ENCODE measurements at regions not wholly inside any gene's neighbourhood (a gene's known extent, or its start where the extent isn't known, plus 50 kb on each side); places are given as distances from the start of the nearest gene placed in this dataset.

DNA sequence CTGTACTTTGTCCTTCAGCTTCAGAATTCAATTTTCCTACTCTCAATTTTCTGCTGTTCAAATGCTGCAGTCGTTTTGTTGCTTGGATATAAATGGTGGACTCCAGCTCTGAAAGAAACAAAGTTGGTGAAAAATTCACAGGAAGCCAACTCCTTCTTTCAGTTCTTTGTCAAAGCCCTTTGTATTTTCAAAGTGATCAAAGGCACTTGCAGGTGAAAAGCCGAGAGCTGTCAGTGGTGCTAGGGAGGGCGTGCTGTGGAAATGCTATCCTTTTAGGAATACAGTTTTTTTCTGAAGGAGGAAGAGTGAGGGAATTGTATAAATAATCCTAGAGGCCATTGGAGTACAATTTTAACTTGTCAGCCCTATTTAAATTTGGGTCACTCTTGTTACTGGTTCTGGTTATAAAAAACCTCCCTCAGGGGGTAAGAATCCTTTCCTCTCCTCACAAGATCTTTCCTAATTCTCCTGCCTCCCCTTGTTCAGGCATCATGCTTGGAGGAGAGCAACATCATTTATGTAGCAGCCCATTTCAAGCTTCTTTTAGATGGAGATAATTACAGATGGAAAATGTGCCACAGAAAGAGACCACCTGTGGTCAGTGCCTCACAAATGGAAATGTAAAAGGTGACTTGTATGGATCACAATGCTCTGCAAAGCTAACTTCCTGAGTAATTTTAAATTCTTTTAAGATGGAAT, 62.5 kb upstream of the GHR start:
- no peaks in the 10 kb centered on the region for H4K20me1 ChIP-seq (ENCODE audit: control insufficient read depth, extremely low read depth, insufficient read depth, low read length)
- FAIRE-seq, result no peak
- H3K9ac ChIP-seq (ENCODE audit: control insufficient read depth, extremely low read depth, insufficient read depth, low read length), result no peak overlapping the region
- H3K4me2 ChIP-seq (ENCODE audit: control insufficient read depth, extremely low read depth, insufficient read depth, low read depth, low read length), result no peak overlapping the region
- H2AFZ ChIP-seq (ENCODE audit: control insufficient read depth, low read length), result no peak overlapping the region
- H3K4me1 ChIP-seq (ENCODE audit: control insufficient read depth, extremely low read depth, insufficient read depth, low read length), result no peaks in the 10 kb centered on the region
- no peaks in the 10 kb centered on the region for H3K9me3 ChIP-seq (ENCODE audit: control insufficient read depth, low read depth, low read length)
- no peaks in the 10 kb centered on the region for H3K9me1 ChIP-seq (ENCODE audit: control insufficient read depth, extremely low read depth, insufficient read depth, low read length)
- no peak for DNase-seq (ENCODE audit: low read depth, low spot score)
- dilution Hi-C loops (cut with MboI; ENCODE audit: extremely low pct_ligation_motif_present, low sequenced_read_pairs), result no loop called here
- no peak for TF ChIP-seq EZH2 (IDR thresholded peaks at IDR 0.05; ENCODE audit: low read length)
- TF ChIP-seq CTCF (optimal IDR thresholded peaks at IDR 0.05 in 1 of 3, IDR thresholded peaks at IDR 0.05 in 1 of 3, conservative IDR thresholded peaks at IDR 0.05 in 1 of 3; ENCODE audit: extremely low read depth in 1 of 3, insufficient read depth in 2 of 3, low read length in 3 of 3), result no peak
- H3K27ac ChIP-seq (ENCODE audit: control insufficient read depth, insufficient read depth, low read length), result no peak overlapping the region
- no peak overlapping the region for H3K4me3 ChIP-seq (ENCODE audit: control insufficient read depth in 2 of 3, extremely low read depth in 1 of 3, insufficient read depth in 2 of 3, low read depth in 1 of 3, low read length in 3 of 3)
- no peaks in the 10 kb centered on the region for H3K36me3 ChIP-seq (ENCODE audit: control insufficient read depth in 2 of 2, extremely low read depth in 1 of 2, insufficient read depth in 2 of 2, low read length in 2 of 2)
- H3K79me2 ChIP-seq (ENCODE audit: control insufficient read depth, insufficient read depth, low read length), result no peaks in the 10 kb centered on the region
- H3K27me3 ChIP-seq (ENCODE audit: control insufficient read depth, extremely low read depth, insufficient read depth, low read length), result no peaks in the 10 kb centered on the region

DNA sequence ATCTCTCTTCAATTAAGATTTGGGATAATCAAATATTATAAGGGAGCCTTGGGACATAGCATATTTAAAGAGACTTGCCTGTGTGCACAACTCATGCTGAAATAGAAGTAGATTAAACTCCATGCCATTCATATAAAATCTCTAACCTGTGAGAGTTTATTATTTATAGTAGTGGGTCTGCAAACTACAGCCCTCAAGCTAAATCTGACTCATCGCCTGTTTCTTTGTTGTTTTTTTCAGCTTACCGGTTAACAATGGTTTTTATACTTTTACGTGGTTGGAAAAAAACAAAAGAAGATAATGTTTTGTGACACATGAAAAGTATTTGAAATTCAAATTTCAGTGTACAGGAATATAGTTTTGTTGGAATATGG, 61.9 kb upstream of the GHR start:
- H3K9ac ChIP-seq (ENCODE audit: control insufficient read depth, extremely low read depth, insufficient read depth, low read length), result no peak overlapping the region
- dilution Hi-C loops (cut with MboI; ENCODE audit: extremely low pct_ligation_motif_present, low sequenced_read_pairs), result no loop called here
- H3K9me3 ChIP-seq (ENCODE audit: control insufficient read depth, low read depth, low read length), result no peaks in the 10 kb centered on the region
- no peak overlapping the region for H3K4me2 ChIP-seq (ENCODE audit: control insufficient read depth, extremely low read depth, insufficient read depth, low read depth, low read length)
- H3K4me3 ChIP-seq (ENCODE audit: control insufficient read depth in 2 of 3, extremely low read depth in 1 of 3, insufficient read depth in 2 of 3, low read depth in 1 of 3, low read length in 3 of 3), result no peak overlapping the region
- DNase-seq (ENCODE audit: low read depth, low spot score) (no peak), FAIRE-seq (no peak)
- no peak overlapping the region for H3K27ac ChIP-seq (ENCODE audit: control insufficient read depth, insufficient read depth, low read length)
- TF ChIP-seq EZH2 (IDR thresholded peaks at IDR 0.05; ENCODE audit: low read length) (no peak), CTCF (optimal IDR thresholded peaks at IDR 0.05 in 1 of 3, IDR thresholded peaks at IDR 0.05 in 1 of 3, conservative IDR thresholded peaks at IDR 0.05 in 1 of 3; ENCODE audit: extremely low read depth in 1 of 3, insufficient read depth in 2 of 3, low read length in 3 of 3) (no peak)
- H3K79me2 ChIP-seq (ENCODE audit: control insufficient read depth, insufficient read depth, low read length), result no peaks in the 10 kb centered on the region
- no peaks in the 10 kb centered on the region for H4K20me1 ChIP-seq (ENCODE audit: control insufficient read depth, extremely low read depth, insufficient read depth, low read length)
- no peak overlapping the region for H2AFZ ChIP-seq (ENCODE audit: control insufficient read depth, low read length)
- no peaks in the 10 kb centered on the region for H3K27me3 ChIP-seq (ENCODE audit: control insufficient read depth, extremely low read depth, insufficient read depth, low read length)
- H3K36me3 ChIP-seq (ENCODE audit: control insufficient read depth in 2 of 2, extremely low read depth in 1 of 2, insufficient read depth in 2 of 2, low read length in 2 of 2), result no peaks in the 10 kb centered on the region
- no peaks in the 10 kb centered on the region for H3K9me1 ChIP-seq (ENCODE audit: control insufficient read depth, extremely low read depth, insufficient read depth, low read length)
- H3K4me1 ChIP-seq (ENCODE audit: control insufficient read depth, extremely low read depth, insufficient read depth, low read length), result no peaks in the 10 kb centered on the region
